PC-3 (cell line): ENCODE measurements at regions not wholly inside any gene's neighbourhood (a gene's known extent, or its start where the extent isn't known, plus 50 kb on each side); places are given as distances from the start of the nearest gene placed in this dataset.

Source experiments
- ATAC-seq: fragments of 200-7000 bp; cut with Tn5 transposase; 2 replicates; pipeline ENCODE4 v1.9.1; 2020; ENCODE audit warnings: mild to moderate bottlenecking, moderate library complexity
- BruUV-seq: library from RNA; stranded (reverse); fragments of 400-500 nt; replicated peaks from 2 replicates; lab custom pipeline; 2021; lab: Mats Ljungman, UMichigan
- CTCF ChIA-PET: fragments of 300-600 bp; sonication (Branson Sonifier 250); formaldehyde crosslinking; loops from one replicate; lab custom pipeline; 2022; ENCODE audit warnings: antibody characterized with exemption; lab: Charles Lee
- POLR2A ChIA-PET: fragments of 300-600 bp; sonication (Branson Sonifier 250); formaldehyde crosslinking; loops from one replicate; lab custom pipeline; 2022; ENCODE audit warnings: antibody characterized with exemption; ENCODE audit not compliant: unreplicated experiment; lab: Charles Lee
- DNase-seq: peaks from one replicate; pipeline ENCODE4 v3.0.0-alpha.2; 2015
- H2AFZ ChIP-seq: fragments of 300-600 bp; sonication (generic); 2 replicates; pipeline ENCODE4 v1.6.0; 2016; ENCODE audit warnings: antibody characterized with exemption, low read length
- H3F3A ChIP-seq: fragments of 300-600 bp; sonication (generic); one replicate; pipeline ENCODE4 v1.6.0; 2017; ENCODE audit warnings: antibody characterized with exemption, low read length, control low read depth, mild to moderate bottlenecking; ENCODE audit not compliant: unreplicated experiment
- H3K27ac ChIP-seq: fragments of 300-600 bp; sonication (generic); 2 replicates; pipeline ENCODE4 v1.5.1; 2016; ENCODE audit warnings: mild to moderate bottlenecking, low read length
- H3K27me3 ChIP-seq: fragments of 300-600 bp; sonication (generic); 2 replicates; pipeline ENCODE4 v1.6.1; 2016; ENCODE audit warnings: low read length, mixed read lengths
- H3K36me3 ChIP-seq: fragments of 300-600 bp; sonication (generic); 2 replicates; pipeline ENCODE4 v1.6.1; 2016; ENCODE audit warnings: low read depth, mixed run types, low read length, mixed read lengths
- H3K4me1 ChIP-seq: fragments of 300-600 bp; sonication (generic); 2 replicates; pipeline ENCODE4 v1.5.1; 2016; ENCODE audit warnings: low read length; ENCODE audit not compliant: insufficient read depth
- H3K4me2 ChIP-seq: fragments of 300-600 bp; sonication (generic); 2 replicates; pipeline ENCODE4 v1.6.0; 2016; ENCODE audit warnings: low read length
- H3K4me3 ChIP-seq: fragments of 300-600 bp; sonication (generic); 2 replicates; pipeline ENCODE4 v1.5.1; 2016; ENCODE audit warnings: mild to moderate bottlenecking, low read length, mixed read lengths
- H3K79me2 ChIP-seq: fragments of 300-600 bp; sonication (generic); 2 replicates; pipeline ENCODE4 v1.6.1; 2017; ENCODE audit warnings: low read length, mixed read lengths
- H3K9ac ChIP-seq: fragments of 300-600 bp; sonication (generic); 2 replicates; pipeline ENCODE4 v1.6.0; 2016; ENCODE audit warnings: mild to moderate bottlenecking, low read length
- H3K9me2 ChIP-seq: fragments of 300-600 bp; sonication (generic); replicated peaks from 2 replicates; pipeline ENCODE4 v1.6.1; 2016; ENCODE audit warnings: mixed run types, low read length, mixed read lengths
- H3K9me3 ChIP-seq: fragments of 300-600 bp; sonication (generic); 2 replicates; pipeline ENCODE4 v1.6.1; 2016; ENCODE audit warnings: low read length, mixed read lengths
- H4K20me1 ChIP-seq: fragments of 300-600 bp; sonication (generic); 2 replicates; pipeline ENCODE4 v1.6.1; 2016; ENCODE audit warnings: low read length, mixed read lengths
- CTCF ChIP-seq: fragments of 300-600 bp; sonication (generic); conservative IDR thresholded peaks from 2 replicates; pipeline ENCODE4 v1.5.1; 2017; ENCODE audit warnings: antibody characterized with exemption, low read depth, mild to moderate bottlenecking, low read length
- EZH2 ChIP-seq: fragments of 300-600 bp; sonication (generic); IDR thresholded peaks from one replicate; pipeline ENCODE4 v1.6.1; 2017; ENCODE audit warnings: antibody characterized with exemption, mild to moderate bottlenecking, low read length; ENCODE audit not compliant: unreplicated experiment
- EZH2phosphoT487 ChIP-seq: fragments of 300-600 bp; sonication (generic); IDR thresholded peaks from 2 replicates; pipeline ENCODE4 v1.6.1; 2018; ENCODE audit warnings: mild to moderate bottlenecking, antibody characterized with exemption, low read length, borderline replicate concordance
- intact Hi-C: fragments of 100-400 bp; cut with micrococcal nuclease; formaldehyde crosslinking; loops from 2 replicates; pipeline ENCODE4 v1.9.0; 2023

- CTCF ChIA-PET, result no interaction called here
- no TSS peak for BruUV-seq
- no peaks in the 10 kb centered on the region for H3K36me3 ChIP-seq
- no peak for DNase-seq
- H2AFZ ChIP-seq, result no peak overlapping the region
- H3K9ac ChIP-seq, result no peak overlapping the region
- H3F3A ChIP-seq, result no peaks in the 10 kb centered on the region
- H3K9me2 ChIP-seq, result no peaks in the 10 kb centered on the region
- ATAC-seq, result no peak
- H3K4me3 ChIP-seq, result no peak overlapping the region
- POLR2A ChIA-PET, result no interaction called here
- H3K27ac ChIP-seq, result no peak overlapping the region
- no peak overlapping the region for H3K4me2 ChIP-seq
- H4K20me1 ChIP-seq, result no peaks in the 10 kb centered on the region
- intact Hi-C loops, result no loop called here
- no peaks in the 10 kb centered on the region for H3K79me2 ChIP-seq
- H3K9me3 ChIP-seq, result no peaks in the 10 kb centered on the region
- no peaks in the 10 kb centered on the region for H3K4me1 ChIP-seq
- peaks cover 9% of the 10 kb centered on the region for H3K27me3 ChIP-seq
- TF ChIP-seq CTCF (no peak), EZH2 (no peak), EZH2phosphoT487 (no peak)
Measured at GRCh38 chr11:22430639-22431038, 92.5 kb downstream of the SLC17A6 start.

GRCh38 chr11:22430141-22430541, 92.0 kb downstream of the SLC17A6 start:
- intact Hi-C loops, result no loop called here
- H3K36me3 ChIP-seq, result no peaks in the 10 kb centered on the region
- no peak for ATAC-seq
- peaks cover 14% of the 10 kb centered on the region for H3K27me3 ChIP-seq
- H3K4me2 ChIP-seq, result no peak overlapping the region
- no peaks in the 10 kb centered on the region for H4K20me1 ChIP-seq
- no peaks in the 10 kb centered on the region for H3K79me2 ChIP-seq
- POLR2A ChIA-PET, result no interaction called here
- no peak overlapping the region for H3K4me3 ChIP-seq
- H3K9ac ChIP-seq, result no peak overlapping the region
- no peak for TF ChIP-seq EZH2phosphoT487
- no peak for TF ChIP-seq EZH2
- TF ChIP-seq CTCF, result no peak
- H3K27ac ChIP-seq, result no peak overlapping the region
- H3K9me2 ChIP-seq, result no peaks in the 10 kb centered on the region
- DNase-seq, result no peak
- BruUV-seq, result no TSS peak
- H3K9me3 ChIP-seq, result no peaks in the 10 kb centered on the region
- H2AFZ ChIP-seq, result no peak overlapping the region
- H3F3A ChIP-seq, result no peaks in the 10 kb centered on the region
- CTCF ChIA-PET, result no interaction called here
- H3K4me1 ChIP-seq, result no peaks in the 10 kb centered on the region
